ENCODE measurements at regions not wholly inside any gene's neighbourhood (a gene's known extent, or its start where the extent isn't known, plus 50 kb on each side); places are given as distances from the start of the nearest gene placed in this dataset.

DNA sequence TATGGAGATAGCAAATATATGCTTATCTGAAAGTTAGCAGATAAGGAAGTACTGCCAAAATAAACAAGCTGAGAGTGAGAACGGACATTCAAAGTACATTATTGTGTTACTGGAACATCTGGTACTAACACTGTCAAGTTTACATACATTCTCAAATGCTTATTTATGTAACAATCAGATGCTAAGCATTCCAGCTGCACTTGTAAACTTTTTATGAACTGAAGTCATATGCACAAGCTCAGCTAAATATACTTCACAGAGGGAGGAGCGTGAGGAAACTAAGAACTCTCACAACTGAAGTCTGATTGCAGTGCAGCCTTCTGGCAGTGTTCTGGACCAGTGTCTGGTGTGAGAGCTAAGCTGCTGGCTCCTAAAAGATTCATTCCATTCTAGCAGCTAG, 223.7 kb upstream of the NANOGP8 start:
- Histone ChIP-seq H3K27me3 (no peaks in the 10 kb centered on the region), H3K27ac (peak overlapping the region; percentile 6 to 58), H3K36me3 (no peaks in the 10 kb centered on the region), H3K4me1 (peaks cover 0 to 59% (median 11%) of the 10 kb centered on the region in 4 donors), H3K9me3 (no peaks in the 10 kb centered on the region), H3K4me3 (no peak overlapping the region)
- intact Hi-C loops (cut with DNase I; ENCODE audit: low total_unique reads), result no loop called here
- DNase-seq, result peak in 1 of 2 donors; percentile 23
- no peak for TF ChIP-seq CTCF (IDR thresholded peaks at IDR 0.05)

GRCh38 chr15:35307676-35308075, 222.6 kb upstream of the NANOGP8 start:
- Histone ChIP-seq H3K9me3 (no peaks in the 10 kb centered on the region), H3K27me3 (no peaks in the 10 kb centered on the region), H3K27ac (peak overlapping the region in 1 of 2 donors; percentile 58), H3K4me1 (peaks cover 0 to 59% (median 11%) of the 10 kb centered on the region in 4 donors), H3K4me3 (no peak overlapping the region), H3K36me3 (no peaks in the 10 kb centered on the region)
- intact Hi-C loops (cut with DNase I; ENCODE audit: low total_unique reads), result no loop called here
- DNase-seq, result no peak
- no peak for TF ChIP-seq CTCF (IDR thresholded peaks at IDR 0.05)

- TF ChIP-seq CTCF (IDR thresholded peaks at IDR 0.05), result no peak
- Histone ChIP-seq H3K4me3 (no peak overlapping the region), H3K4me1 (peaks cover 0 to 59% (median 11%) of the 10 kb centered on the region in 4 donors), H3K9me3 (no peaks in the 10 kb centered on the region), H3K36me3 (no peaks in the 10 kb centered on the region), H3K27ac (peak overlapping the region; percentile 53 to 58), H3K27me3 (no peaks in the 10 kb centered on the region)
- intact Hi-C loops (cut with DNase I; ENCODE audit: low total_unique reads), result no loop called here
- DNase-seq, result no peak
These were observed 221.9 kb upstream of the NANOGP8 start for GRCh38 chr15:35307026-35307425.

DNA sequence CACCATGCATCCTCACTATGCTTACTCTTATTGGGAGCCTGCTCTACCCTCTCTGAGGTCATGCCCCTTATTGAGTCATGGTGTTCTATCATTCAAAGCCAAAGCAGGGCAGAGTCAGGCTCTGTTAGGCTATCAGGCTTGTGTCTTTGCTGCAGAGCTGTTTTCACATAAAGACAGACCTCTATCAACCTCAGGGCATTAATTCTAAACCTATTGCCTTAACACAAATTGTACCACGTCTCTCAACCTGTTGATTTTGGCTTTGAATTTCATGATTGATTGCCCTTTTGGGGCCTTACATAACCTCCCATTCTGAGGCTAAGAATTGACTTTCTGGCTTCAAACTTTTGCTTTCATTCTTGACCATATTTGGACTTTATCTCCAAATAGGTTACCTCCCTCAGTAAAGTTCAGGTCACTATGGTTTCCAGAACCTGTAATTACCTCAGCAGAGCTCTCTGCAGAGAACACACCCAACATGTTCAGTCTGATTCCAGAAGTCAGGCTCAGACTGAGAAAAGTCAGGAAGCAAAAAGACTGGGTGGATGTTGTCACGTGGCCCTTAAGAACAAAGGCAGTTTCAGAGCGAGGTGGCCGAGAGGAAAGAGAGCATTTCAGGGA, 221.4 kb upstream of the NANOGP8 start:
- intact Hi-C loops (cut with DNase I; ENCODE audit: low total_unique reads), result no loop called here
- no peaks in the 10 kb centered on the region for H3K27me3 ChIP-seq
- peaks cover 0 to 59% (median 11%) of the 10 kb centered on the region in 4 donors for H3K4me1 ChIP-seq
- no peak for TF ChIP-seq CTCF (IDR thresholded peaks at IDR 0.05)
- no peak for DNase-seq
- peak overlapping the region; percentile 53 to 58 for H3K27ac ChIP-seq
- H3K4me3 ChIP-seq, result no peak overlapping the region
- H3K36me3 ChIP-seq, result no peaks in the 10 kb centered on the region
- no peaks in the 10 kb centered on the region for H3K9me3 ChIP-seq

DNA sequence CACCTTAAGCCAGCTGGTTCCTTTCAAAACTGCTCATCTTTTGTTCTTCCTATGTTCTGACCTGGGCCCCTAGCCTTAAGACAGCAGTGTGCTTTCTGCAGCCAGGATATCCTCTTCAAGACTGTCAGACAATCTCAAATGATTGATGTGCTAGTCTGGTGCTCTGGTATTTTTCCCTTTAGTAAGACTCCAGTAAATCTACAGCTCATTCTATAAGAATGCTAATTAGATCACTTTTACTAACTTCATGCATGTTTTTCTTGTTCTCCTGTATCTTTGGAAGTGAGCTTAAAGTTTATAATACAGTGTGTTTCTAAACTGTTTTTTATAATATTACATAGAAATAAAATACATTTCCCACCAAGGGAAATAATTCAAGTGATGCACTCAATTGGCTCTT, 220.9 kb upstream of the NANOGP8 start:
- no peaks in the 10 kb centered on the region for H3K27me3 ChIP-seq
- peaks cover 0 to 59% (median 11%) of the 10 kb centered on the region in 4 donors for H3K4me1 ChIP-seq
- H3K36me3 ChIP-seq, result no peaks in the 10 kb centered on the region
- H3K4me3 ChIP-seq, result no peak overlapping the region
- H3K27ac ChIP-seq, result peak overlapping the region; percentile 2 to 58
- TF ChIP-seq CTCF (IDR thresholded peaks at IDR 0.05), result no peak
- intact Hi-C loops (cut with DNase I; ENCODE audit: low total_unique reads), result no loop called here
- H3K9me3 ChIP-seq, result no peaks in the 10 kb centered on the region
- no peak for DNase-seq
